Peyer's patch (tissue), 4 donors: ENCODE measurements at regions not wholly inside any gene's neighbourhood (a gene's known extent, or its start where the extent isn't known, plus 50 kb on each side); places are given as distances from the start of the nearest gene placed in this dataset.

ENCODE experiments used
- CTCF ChIP-seq, 6 experiments: fragments of 450-650 bp in 4 of 6; fragments of 200-600 bp in 2 of 6; sonication (generic) in 1 of 6; IDR thresholded peaks; one replicate each; pipeline ENCODE4 v1.5.1; 2017 to 2019; ENCODE audit warnings: antibody characterized with exemption in 6 of 6, mild to moderate bottlenecking in 3 of 6, moderate library complexity in 1 of 6
- POLR2A ChIP-seq, 2 donors: fragments of 450-650 bp; IDR thresholded peaks; one replicate each; pipeline ENCODE4 v1.5.1; 2017; ENCODE audit warnings: antibody characterized with exemption in 2 of 2, mild to moderate bottlenecking in 2 of 2, moderate library complexity in 2 of 2

- TF ChIP-seq CTCF (IDR thresholded peaks at IDR 0.05): no peak
- no peak for TF ChIP-seq POLR2A (IDR thresholded peaks at IDR 0.05)
These were observed 894.4 kb downstream of the MCTP2 start for GRCh38 chr15:95125803-95126202.
